Ovary (tissue), 7 donors: ENCODE measurements at regions not wholly inside any gene's neighbourhood (a gene's known extent, or its start where the extent isn't known, plus 50 kb on each side); places are given as distances from the start of the nearest gene placed in this dataset.
"Not testable (repeated sequence)": the region's sequence is repeated elsewhere in the genome, so short reads cannot be mapped to it uniquely, and the experiment has no call there.

ENCODE experiments used
- DNase-seq, 5 donors: peaks; one replicate each; pipeline ENCODE4 v3.0.0-alpha.2; 2019 to 2020
- H3K27ac ChIP-seq, 2 donors: fragments of 200-600 bp; one replicate each; pipeline versions ENCODE4 v1.5.1 to v1.8.0; 2019 to 2022
- H3K27me3 ChIP-seq: fragments of 200-600 bp; one replicate; pipeline ENCODE4 v1.8.0; 2022
- H3K36me3 ChIP-seq: fragments of 200-600 bp; sonication (generic); one replicate; pipeline ENCODE4 v1.5.1; 2019
- H3K4me1 ChIP-seq: one replicate; pipeline ENCODE4 v1.8.1; 2013; ENCODE audit warnings: mild to moderate bottlenecking, moderate library complexity; ENCODE audit not compliant: insufficient read depth
- H3K4me3 ChIP-seq: fragments of 200-600 bp; sonication (generic); one replicate; pipeline ENCODE4 v1.5.1; 2017
- H3K9me3 ChIP-seq, 2 donors: fragments of 200-600 bp in 1 of 2; sonication (generic) in 1 of 2; one replicate each; pipeline versions ENCODE4 v1.5.1 to v1.8.1; 2013 to 2019; ENCODE audit warnings: mild to moderate bottlenecking in 1 of 2, moderate library complexity in 1 of 2
- CTCF ChIP-seq, 3 donors: fragments of 450-650 bp in 2 of 3; fragments of 200-600 bp in 1 of 3; IDR thresholded peaks; one replicate each; pipeline versions ENCODE4 v1.5.1 to v1.8.0; 2016 to 2022; ENCODE audit warnings: antibody characterized with exemption in 3 of 3, mild to moderate bottlenecking in 1 of 3
- EP300 ChIP-seq: sonication (generic); formaldehyde crosslinking; IDR thresholded peaks from one replicate; pipeline ENCODE4 v1.6.1; 2017; ENCODE audit warnings: antibody characterized with exemption
- POLR2A ChIP-seq: fragments of 450-650 bp; IDR thresholded peaks from one replicate; pipeline ENCODE4 v1.6.1; 2017; ENCODE audit warnings: antibody characterized with exemption, mild to moderate bottlenecking, moderate library complexity
- WGBS, 3 donors: extraction: QIAGEN DNeasy Blood & Tissue Kit in 1 of 3; methylation state at CpG; one replicate each; pipeline versions ENCODE4 v1.1.5 to v1.1.7; 2013 to 2017; 5-methylcytosine and 5-hydroxymethylcytosine counted together
- intact Hi-C, 4 donors: fragments of 100-400 bp; cut with DNase I; formaldehyde crosslinking; loops; one replicate each; pipeline versions ENCODE4 v1.11.0 to v1.15.1; 2022 to 2023
- donor health status: DM: no; HTN: no; CAD: no; lungs with moderate emphysema.
- donor health status: DM: no; HTN: no; CAD: no.
- donor health status: Bipolar disorder and iron deficiency.
- donor health status: DM: no; HTN: no; CAD: no.
- donor health status: DM: yes; HTN: yes; CAD: no.

- peak overlapping the region; percentile 34 for H3K4me3 ChIP-seq
- no peaks in the 10 kb centered on the region for H3K27me3 ChIP-seq
- intact Hi-C loops = no loop called here
- no peak overlapping the region for H3K27ac ChIP-seq
- no peaks in the 10 kb centered on the region for H3K36me3 ChIP-seq
- H3K9me3 ChIP-seq = no peaks in the 10 kb centered on the region
- WGBS, 3 donors = 1 to 4% (median 1%) methylated on average over 30 to 34 of the region's 34 CpGs
- DNase-seq = peak; percentile 19 to 50 (median 36)
- no peaks in the 10 kb centered on the region for H3K4me1 ChIP-seq
- TF ChIP-seq EP300 = no peak
- no peak for TF ChIP-seq POLR2A
- TF ChIP-seq CTCF (IDR thresholded peaks at IDR 0.05) = no peak
These were observed 137.8 kb downstream of the CEP120 start for GRCh38 chr5:123285122-123286023.

GRCh38 chr5:123283499-123283898, 139.7 kb downstream of the CEP120 start:
- no peak overlapping the region for H3K4me3 ChIP-seq
- no peaks in the 10 kb centered on the region for H3K9me3 ChIP-seq
- DNase-seq = no peak
- TF ChIP-seq CTCF (IDR thresholded peaks at IDR 0.05) = no peak
- no peak for TF ChIP-seq EP300
- TF ChIP-seq POLR2A = no peak
- H3K27ac ChIP-seq = no peak overlapping the region
- H3K27me3 ChIP-seq = no peaks in the 10 kb centered on the region
- intact Hi-C loops = no loop called here
- 74 to 85% (median 77%) methylated on average over 1 of the region's 1 CpG for WGBS, 3 donors
- H3K36me3 ChIP-seq = no peaks in the 10 kb centered on the region
- H3K4me1 ChIP-seq = no peaks in the 10 kb centered on the region

- DNase-seq = no peak
- no peak overlapping the region for H3K4me3 ChIP-seq
- H3K4me1 ChIP-seq = no peaks in the 10 kb centered on the region
- 56 to 63% (median 59%) methylated on average over 7 of the region's 7 CpGs for WGBS, 3 donors
- H3K27ac ChIP-seq = no peak overlapping the region
- H3K36me3 ChIP-seq = no peaks in the 10 kb centered on the region
- intact Hi-C loops = no loop called here
- TF ChIP-seq CTCF (IDR thresholded peaks at IDR 0.05) = no peak
- no peak for TF ChIP-seq POLR2A
- TF ChIP-seq EP300 = no peak
- H3K27me3 ChIP-seq = no peaks in the 10 kb centered on the region
- H3K9me3 ChIP-seq = no peaks in the 10 kb centered on the region
These were observed 140.2 kb downstream of the CEP120 start for GRCh38 chr5:123283031-123283430.

- no peak for DNase-seq
- H3K27ac ChIP-seq = no peak overlapping the region
- intact Hi-C loops = no loop called here
- H3K4me1 ChIP-seq = no peaks in the 10 kb centered on the region
- no peaks in the 10 kb centered on the region for H3K9me3 ChIP-seq
- H3K36me3 ChIP-seq = no peaks in the 10 kb centered on the region
- 96 to 98% (median 96%) methylated on average over 4 of the region's 4 CpGs for WGBS, 3 donors
- H3K27me3 ChIP-seq = no peaks in the 10 kb centered on the region
- H3K4me3 ChIP-seq = no peak overlapping the region
- TF ChIP-seq CTCF (IDR thresholded peaks at IDR 0.05) (no peak), EP300 (no peak), POLR2A (no peak)
These were observed 140.8 kb downstream of the CEP120 start for GRCh38 chr5:123282444-123282843.

- H3K27me3 ChIP-seq, H3K36me3 ChIP-seq, H3K4me1 ChIP-seq, DNase-seq, H3K9me3 ChIP-seq, H3K27ac ChIP-seq, H3K4me3 ChIP-seq, intact Hi-C loops: not testable (repeated sequence)
- 91 to 100% (median 98%) methylated on average over 2 of the region's 2 CpGs for WGBS, 3 donors
These were observed 142.3 kb downstream of the CEP120 start for GRCh38 chr5:123280854-123281253.
